GM19025 (cell line): ENCODE measurements at regions not wholly inside any gene's neighbourhood (a gene's known extent, or its start where the extent isn't known, plus 50 kb on each side); places are given as distances from the start of the nearest gene placed in this dataset.

Experiments
- ATAC-seq: cut with Tn5 transposase; IDR thresholded peaks from one replicate; pipeline ENCODE4 v1.9.1; 2021; ENCODE audit warnings: mild to moderate bottlenecking, low read depth, moderate library complexity; ENCODE audit not compliant: unreplicated experiment

GRCh38 chr6:169831450-169832246 is 80.2 kb downstream of the ERMARD start:
- ATAC-seq: no peak
